NCI-H187 (cell line): ENCODE measurements at regions not wholly inside any gene's neighbourhood (a gene's known extent, or its start where the extent isn't known, plus 50 kb on each side); places are given as distances from the start of the nearest gene placed in this dataset.
"Not testable (repeated sequence)": the region's sequence is repeated elsewhere in the genome, so short reads cannot be mapped to it uniquely, and the experiment has no call there.

ENCODE experiments used
- DNase-seq, 2 experiments: peaks; one replicate each; lab custom pipeline; 2025; lab: John Stamatoyannopoulos, UW

GRCh38 chr13:74574964-74575728 lies 440.9 kb upstream of the KLF12 start:
- DNase-seq = no peak

- DNase-seq = no peak
Observed at GRCh38 chr13:74573654-74574053, 439.4 kb upstream of the KLF12 start.

- DNase-seq = no peak
Observed at GRCh38 chr13:74571811-74572210, 437.6 kb upstream of the KLF12 start.

GRCh38 chr13:74570834-74571233 lies 436.6 kb upstream of the KLF12 start:
- DNase-seq = no peak

GRCh38 chr13:74570046-74570445 lies 435.8 kb upstream of the KLF12 start:
- DNase-seq = no peak

- DNase-seq = no peak
Observed at GRCh38 chr13:74569251-74569650, 435.0 kb upstream of the KLF12 start.

- no peak for DNase-seq
Observed at GRCh38 chr13:74567485-74567884, 433.3 kb upstream of the KLF12 start.

- DNase-seq = no peak
Observed at GRCh38 chr13:74562381-74562780, 428.2 kb upstream of the KLF12 start.

- no peak for DNase-seq
Observed at GRCh38 chr13:74561155-74561554, 427.0 kb upstream of the KLF12 start.

- no peak for DNase-seq
Observed at GRCh38 chr13:74560325-74560724, 426.1 kb upstream of the KLF12 start.

GRCh38 chr13:74557870-74558269 lies 423.7 kb upstream of the KLF12 start:
- DNase-seq = no peak

GRCh38 chr13:74555651-74556420 lies 421.6 kb upstream of the KLF12 start:
- no peak for DNase-seq

- no peak for DNase-seq
Observed at GRCh38 chr13:74555276-74555625, 421.0 kb upstream of the KLF12 start.

- no peak for DNase-seq
Observed at GRCh38 chr13:74554569-74555275, 420.5 kb upstream of the KLF12 start.

- DNase-seq = no peak
Observed at GRCh38 chr13:74550039-74550438, 415.8 kb upstream of the KLF12 start.

GRCh38 chr13:74536649-74537048 lies 402.4 kb upstream of the KLF12 start:
- DNase-seq = not testable (repeated sequence)

- DNase-seq = no peak
Observed at GRCh38 chr13:74533226-74533625, 399.0 kb upstream of the KLF12 start.

- no peak for DNase-seq
Observed at GRCh38 chr13:74530011-74530410, 395.8 kb upstream of the KLF12 start.

- no peak for DNase-seq
Observed at GRCh38 chr13:74528734-74529513, 394.7 kb upstream of the KLF12 start.

- no peak for DNase-seq
Observed at GRCh38 chr13:74523057-74523456, 388.9 kb upstream of the KLF12 start.

- no peak for DNase-seq
Observed at GRCh38 chr13:74511523-74511922, 377.3 kb upstream of the KLF12 start.

GRCh38 chr13:74487091-74487722 lies 353.0 kb upstream of the KLF12 start:
- DNase-seq = no peak
